GM12873 (cell line): ENCODE measurements at regions not wholly inside any gene's neighbourhood (a gene's known extent, or its start where the extent isn't known, plus 50 kb on each side); places are given as distances from the start of the nearest gene placed in this dataset.

ENCODE experiments used
- TF ChIP-seq, protein P1 (sequence below): IDR thresholded peaks from 2 replicates; pipeline ENCODE4 v1.5.1; 2012; ENCODE audit warnings: low read depth, mild to moderate bottlenecking, moderate library complexity, low read length, control low read depth; ENCODE audit not compliant: insufficient read depth; ENCODE audit errors: missing control alignments

GRCh38 chr4:189092581-189092980, 848.1 kb upstream of the FRG1 start:
- TF ChIP-seq, protein P1, sequence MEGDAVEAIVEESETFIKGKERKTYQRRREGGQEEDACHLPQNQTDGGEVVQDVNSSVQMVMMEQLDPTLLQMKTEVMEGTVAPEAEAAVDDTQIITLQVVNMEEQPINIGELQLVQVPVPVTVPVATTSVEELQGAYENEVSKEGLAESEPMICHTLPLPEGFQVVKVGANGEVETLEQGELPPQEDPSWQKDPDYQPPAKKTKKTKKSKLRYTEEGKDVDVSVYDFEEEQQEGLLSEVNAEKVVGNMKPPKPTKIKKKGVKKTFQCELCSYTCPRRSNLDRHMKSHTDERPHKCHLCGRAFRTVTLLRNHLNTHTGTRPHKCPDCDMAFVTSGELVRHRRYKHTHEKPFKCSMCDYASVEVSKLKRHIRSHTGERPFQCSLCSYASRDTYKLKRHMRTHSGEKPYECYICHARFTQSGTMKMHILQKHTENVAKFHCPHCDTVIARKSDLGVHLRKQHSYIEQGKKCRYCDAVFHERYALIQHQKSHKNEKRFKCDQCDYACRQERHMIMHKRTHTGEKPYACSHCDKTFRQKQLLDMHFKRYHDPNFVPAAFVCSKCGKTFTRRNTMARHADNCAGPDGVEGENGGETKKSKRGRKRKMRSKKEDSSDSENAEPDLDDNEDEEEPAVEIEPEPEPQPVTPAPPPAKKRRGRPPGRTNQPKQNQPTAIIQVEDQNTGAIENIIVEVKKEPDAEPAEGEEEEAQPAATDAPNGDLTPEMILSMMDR, result no peak

GRCh38 chr4:189096108-189096507, 844.6 kb upstream of the FRG1 start:
- TF ChIP-seq, protein P1, result no peak

- TF ChIP-seq, protein P1, result no peak
Observed at GRCh38 chr4:189096717-189097116, 844.0 kb upstream of the FRG1 start.

DNA sequence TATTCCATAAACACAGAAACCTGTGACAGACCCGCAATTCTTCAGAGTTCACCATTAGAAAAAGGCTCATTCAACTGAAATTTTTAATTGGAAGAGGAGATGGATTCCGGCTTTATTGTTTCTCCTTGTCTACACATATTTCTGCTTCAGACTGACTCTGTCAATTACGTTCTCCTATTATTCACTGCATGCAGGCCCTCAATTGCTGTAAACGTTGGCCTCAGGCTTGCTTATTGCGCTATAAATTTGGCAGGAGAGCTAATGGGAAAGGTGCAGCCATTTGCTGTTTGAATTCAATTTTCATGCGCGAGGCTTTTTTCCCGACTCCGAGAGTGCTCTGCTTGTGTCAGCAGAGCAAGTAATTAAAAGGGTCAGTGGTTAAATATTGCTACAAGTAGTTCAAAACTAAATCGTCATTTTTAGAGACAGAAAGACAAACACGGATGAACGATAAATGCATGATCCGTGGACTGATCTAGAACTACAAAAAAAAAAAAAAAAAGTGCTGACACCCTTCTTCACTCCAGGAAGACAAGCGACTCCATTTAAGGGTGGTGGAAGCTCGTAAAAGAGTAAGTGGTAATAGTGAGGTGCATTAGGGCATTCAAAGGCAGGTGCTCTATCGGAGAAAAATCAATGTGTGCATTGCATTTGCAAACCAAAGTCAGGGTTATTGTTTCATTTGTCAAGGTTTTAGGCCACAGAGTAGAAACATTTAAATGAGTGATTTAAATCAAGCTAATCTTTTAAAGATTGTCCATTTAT, 841.6 kb upstream of the FRG1 start:
- TF ChIP-seq, protein P1, result no peak

DNA sequence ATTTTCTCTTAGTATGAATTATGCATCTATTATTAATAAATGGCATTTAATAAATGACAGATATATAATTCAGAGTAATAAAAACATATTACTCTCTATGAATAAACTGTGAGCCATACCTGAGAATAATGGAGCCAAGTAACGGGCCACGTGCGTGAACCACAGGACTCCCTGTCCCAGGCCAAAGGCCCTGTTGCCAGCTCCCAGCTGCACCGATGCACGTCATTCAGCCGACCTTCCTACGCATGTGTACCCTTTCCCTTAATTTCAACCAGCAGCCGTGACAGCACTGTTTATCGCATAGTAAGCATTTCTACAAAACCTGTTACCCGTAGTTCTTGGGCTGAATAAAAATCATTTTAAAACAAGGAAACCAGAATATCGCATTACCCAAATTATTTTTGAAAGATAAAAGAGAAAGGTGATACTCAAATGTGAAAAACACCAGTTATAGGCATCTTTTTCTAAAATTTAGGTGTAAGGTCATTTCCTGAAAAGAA, 827.2 kb upstream of the FRG1 start:
- TF ChIP-seq, protein P1, result no peak

GRCh38 chr4:189117426-189117825, 823.2 kb upstream of the FRG1 start:
- TF ChIP-seq, protein P1, result no peak

GRCh38 chr4:189121336-189121735, 819.3 kb upstream of the FRG1 start:
- TF ChIP-seq, protein P1, result no peak
